Heart right ventricle (tissue), 16 donors: ENCODE measurements at regions not wholly inside any gene's neighbourhood (a gene's known extent, or its start where the extent isn't known, plus 50 kb on each side); places are given as distances from the start of the nearest gene placed in this dataset.

Source experiments
- ATAC-seq, 8 donors: fragments of 200-7000 bp; cut with Tn5 transposase; one replicate each; pipeline ENCODE4 v1.9.1; 2020; ENCODE audit warnings: mild to moderate bottlenecking in 8 of 8, moderate library complexity in 8 of 8, moderate number of reproducible peaks in 1 of 8
- DNase-seq, 2 donors: peaks; one replicate each; pipeline ENCODE4 v3.0.0-alpha.2; 2020
- H3K27ac ChIP-seq, 10 donors: fragments of 200-600 bp; sonication (generic) in 2 of 10; one replicate each; pipeline versions ENCODE4 v1.5.0 to v1.8.0; 2020 to 2022; ENCODE audit warnings: mild to moderate bottlenecking in 3 of 10
- H3K27me3 ChIP-seq, 7 donors: fragments of 200-600 bp; one replicate each; pipeline ENCODE4 v1.8.0; 2021 to 2022; ENCODE audit warnings: mild to moderate bottlenecking in 2 of 7
- H3K36me3 ChIP-seq, 9 donors: fragments of 200-600 bp; sonication (generic) in 1 of 9; one replicate each; pipeline versions ENCODE4 v1.5.0 to v1.8.0; 2020 to 2022; ENCODE audit warnings: mild to moderate bottlenecking in 2 of 9
- H3K4me1 ChIP-seq, 9 donors: fragments of 200-600 bp; sonication (generic) in 1 of 9; one replicate each; pipeline versions ENCODE4 v1.5.0 to v1.8.0; 2020 to 2022; ENCODE audit warnings: mild to moderate bottlenecking in 4 of 9
- H3K4me3 ChIP-seq, 10 donors: fragments of 200-600 bp; sonication (generic) in 2 of 10; one replicate each; pipeline versions ENCODE4 v1.5.0 to v1.8.0; 2020 to 2022; ENCODE audit warnings: mild to moderate bottlenecking in 7 of 10, moderate library complexity in 2 of 10
- H3K9me3 ChIP-seq, 11 donors: fragments of 200-600 bp in 10 of 11; sonication (generic) in 2 of 11; one replicate each; pipeline versions ENCODE4 v1.5.0 to v1.8.0; 2013 to 2022; ENCODE audit warnings: mild to moderate bottlenecking in 2 of 11, control low read depth in 1 of 11, moderate library complexity in 1 of 11
- CTCF ChIP-seq, 9 donors: fragments of 200-600 bp; sonication (generic) in 2 of 9; IDR thresholded peaks; one replicate each; pipeline versions ENCODE4 v1.5.0 to v1.8.0; 2021 to 2022; ENCODE audit warnings: antibody characterized with exemption in 9 of 9, mild to moderate bottlenecking in 5 of 9, moderate library complexity in 1 of 9
- WGBS, 2 donors: extraction: QIAGEN DNeasy Blood & Tissue Kit; methylation state at CpG; one replicate each; pipeline ENCODE4 v1.1.7; 2013; ENCODE audit warnings: inconsistent platforms in 1 of 2; 5-methylcytosine and 5-hydroxymethylcytosine counted together
- intact Hi-C, 10 donors: fragments of 100-400 bp; cut with DNase I; formaldehyde crosslinking; loops; one replicate each; pipeline versions ENCODE4 v1.11.1 to v1.14.2; 2022
- donor health status: Arrhythmogenic right ventricular cardiomyopathy.
- donor health status: ischemic (EF 13 %, LVEDD 7.1; RV severe dilation, severe dysfunction).
- donor health status: healthy with polysubstance abuse.
- donor health status: DM: no; HTN: yes; CAD: no.
- donor health status: DM: no; HTN: no; CAD: no.
- donor health status: ischemic (EF 25% LVEDD 6.9; RV normal size, moderate dysfunction).
- donor health status: ischemic (EF 25% LVEDD 5.7; RV mildly dilated, moderate dysfunction).
- donor health status: healthy.
- donor health status: DM: yes; HTN: yes; CAD: no.
- donor health status: Ischemic cardiomyopathy.
- donor health status: ischemic (EF 35%, LVEDD 5.7; RV mildly dilated, moderate dysfunction).
- donor health status: nonischemic (EF 11% LVEDD 7.7; RV severe dilation, severe dysfunction).
- donor health status: DM: yes; HTN: yes; CAD: no.
- donor health status: PGD.
- donor health status: ischemic (EF 29% LVEDD 5.4; RV normal size, mild dysfunction).
- donor health status: nonischemic (EF 23%, LVEDD 6.1; RV moderate dilation, normal function).

- H3K9me3 ChIP-seq, result no peaks in the 10 kb centered on the region
- no peak overlapping the region for H3K27ac ChIP-seq
- DNase-seq, result no peak
- 81 to 86% methylated on average over 24 of the region's 24 CpGs for WGBS, 2 donors
- peaks cover 0 to 6% (median 0%) of the 10 kb centered on the region in 7 donors for H3K27me3 ChIP-seq
- H3K4me3 ChIP-seq, result no peak overlapping the region
- no peaks in the 10 kb centered on the region for H3K36me3 ChIP-seq
- H3K4me1 ChIP-seq, result peaks cover 0 to 16% (median 0%) of the 10 kb centered on the region in 9 donors
- TF ChIP-seq CTCF (IDR thresholded peaks at IDR 0.05), result no peak
- ATAC-seq, result peak in 4 of 8 donors; percentile 31 to 57 (median 42)
- intact Hi-C loops, result loop anchor here in 3 of 10 donors (10.0 kb wide), 2 partner anchors 95 to 125 kb away; no protein-coding TSS in a partner anchor
Measured at GRCh38 chr2:128449226-128450061, 130.8 kb upstream of the HS6ST1 start.

- 85 to 94% methylated on average over 14 of the region's 14 CpGs for WGBS, 2 donors
- ATAC-seq (no peak), DNase-seq (no peak)
- Histone ChIP-seq H3K36me3 (no peaks in the 10 kb centered on the region), H3K9me3 (no peaks in the 10 kb centered on the region), H3K27me3 (peaks cover 0 to 6% (median 0%) of the 10 kb centered on the region in 7 donors), H3K4me3 (no peak overlapping the region), H3K27ac (no peak overlapping the region), H3K4me1 (peaks cover 0 to 11% (median 0%) of the 10 kb centered on the region in 9 donors)
- TF ChIP-seq CTCF (IDR thresholded peaks at IDR 0.05), result no peak
- intact Hi-C loops, result loop anchor here in 1 of 10 donors (10.0 kb wide), 1 partner anchor 96 kb away; no protein-coding TSS in a partner anchor
Measured at GRCh38 chr2:128450211-128451024, 131.8 kb upstream of the HS6ST1 start.

- no peaks in the 10 kb centered on the region for H3K36me3 ChIP-seq
- intact Hi-C loops, result loop anchor here in 1 of 10 donors (10.0 kb wide), 1 partner anchor 97 kb away; no protein-coding TSS in a partner anchor
- no peak overlapping the region for H3K4me3 ChIP-seq
- no peaks in the 10 kb centered on the region for H3K9me3 ChIP-seq
- H3K4me1 ChIP-seq, result peaks cover 0 to 7% (median 0%) of the 10 kb centered on the region in 9 donors
- 93 to 96% methylated on average over 15 of the region's 15 CpGs for WGBS, 2 donors
- TF ChIP-seq CTCF (IDR thresholded peaks at IDR 0.05), result no peak
- ATAC-seq (no peak), DNase-seq (no peak)
- H3K27ac ChIP-seq, result no peak overlapping the region
- H3K27me3 ChIP-seq, result peaks cover 0 to 6% (median 0%) of the 10 kb centered on the region in 7 donors
Measured at GRCh38 chr2:128451084-128452023, 132.7 kb upstream of the HS6ST1 start.
